HG03558 (cell line): ENCODE measurements at regions not wholly inside any gene's neighbourhood (a gene's known extent, or its start where the extent isn't known, plus 50 kb on each side); places are given as distances from the start of the nearest gene placed in this dataset.

Source experiments
- ATAC-seq: cut with Tn5 transposase; IDR thresholded peaks from one replicate; pipeline ENCODE4 v1.9.1; 2021; ENCODE audit warnings: moderate number of reproducible peaks; ENCODE audit not compliant: unreplicated experiment; ENCODE audit errors: extremely low read depth

DNA sequence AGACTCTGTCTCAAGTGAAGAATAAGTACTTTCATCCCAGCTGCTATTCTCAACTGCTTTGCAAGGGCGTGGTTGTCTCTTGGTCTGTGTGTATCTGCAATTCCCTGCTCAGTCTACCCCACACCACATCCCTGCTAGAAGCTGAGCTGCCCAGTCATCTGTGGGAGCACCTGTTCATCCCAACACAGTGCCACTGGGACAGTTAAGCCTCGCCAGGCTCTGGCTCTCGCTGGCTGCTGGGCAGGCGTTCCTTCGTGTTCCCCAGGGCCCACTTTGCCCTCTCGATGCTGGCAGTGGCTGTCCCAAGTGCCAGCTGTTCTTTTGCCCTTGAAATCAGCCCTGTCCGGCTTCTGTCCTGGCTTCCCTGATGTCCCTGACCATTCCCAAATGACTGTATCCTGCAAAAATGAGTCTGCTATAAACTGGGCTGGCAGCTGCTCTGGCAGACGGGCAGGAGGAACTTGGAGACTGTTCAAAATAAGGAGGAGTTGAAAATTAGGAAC is 91.6 kb upstream of the KLHL25 start:
- no peak for ATAC-seq

DNA sequence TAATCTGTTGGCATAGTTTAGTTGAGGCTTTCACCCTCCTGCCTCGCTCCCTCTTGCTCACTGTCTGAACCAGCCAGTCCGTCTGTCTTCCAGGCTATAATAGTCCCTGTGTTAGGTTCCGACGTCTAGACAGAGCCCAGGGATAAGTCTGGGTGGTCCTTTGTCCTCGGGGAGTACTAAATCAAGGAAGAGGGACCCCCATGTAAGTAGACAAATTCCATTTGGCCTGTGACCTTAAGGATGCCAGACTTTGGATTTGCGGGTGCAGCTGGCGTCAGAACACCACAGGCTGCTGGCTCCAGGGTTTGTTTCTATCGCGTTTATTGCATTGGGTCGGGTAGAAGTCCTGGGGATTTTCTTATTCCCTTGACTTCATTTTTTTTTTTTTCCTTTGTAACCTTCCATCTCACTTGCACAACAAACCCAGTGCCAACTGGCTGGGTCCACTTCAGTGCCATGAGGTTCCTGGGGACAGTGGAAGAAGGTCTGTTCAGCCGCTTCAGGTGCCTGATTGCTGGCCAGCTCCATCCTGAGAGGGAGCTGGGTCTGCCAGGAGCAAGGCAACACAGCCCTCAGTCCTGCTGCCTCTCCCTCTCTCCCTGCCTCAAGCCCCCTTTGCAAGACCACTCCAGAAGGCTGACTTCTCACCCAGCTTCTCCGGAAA is 95.4 kb upstream of the KLHL25 start:
- no peak for ATAC-seq

DNA sequence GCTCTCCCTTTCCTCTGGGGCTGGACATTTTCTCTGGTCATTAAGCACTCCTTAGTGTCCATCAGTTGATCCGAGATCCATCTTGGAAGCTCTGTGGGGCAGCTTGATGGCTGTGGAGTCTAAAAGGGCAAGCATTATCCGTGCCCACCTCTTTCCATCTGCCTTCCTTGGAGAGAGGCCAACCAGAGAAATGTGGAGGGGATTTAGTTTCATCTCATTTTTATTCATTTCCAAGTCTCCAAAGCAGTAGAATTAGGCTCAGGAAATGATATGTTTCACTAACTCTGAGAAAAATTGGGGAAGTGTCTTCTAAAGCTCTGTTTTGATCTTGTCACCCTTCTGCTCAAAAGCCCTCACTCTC is 95.9 kb upstream of the KLHL25 start:
- no peak for ATAC-seq

DNA sequence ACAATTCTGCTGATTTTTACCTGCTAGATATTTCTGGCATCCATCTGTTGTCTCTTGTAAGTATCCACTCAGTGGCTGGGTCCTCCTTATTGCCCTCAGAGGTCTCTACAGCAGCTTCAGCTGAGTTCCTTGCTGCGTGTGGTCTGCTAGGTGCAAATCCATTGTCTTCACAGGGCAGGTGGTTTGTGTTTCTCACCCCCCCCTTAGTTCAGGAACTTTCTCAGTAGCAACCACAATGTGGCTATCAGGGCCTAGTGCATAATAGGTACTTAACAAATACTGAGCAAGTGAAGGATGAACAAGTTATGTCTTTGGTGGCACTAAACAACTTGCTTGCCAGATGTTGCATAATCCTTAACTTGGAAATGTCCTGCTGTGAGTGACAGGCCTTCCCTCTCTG is 96.7 kb upstream of the KLHL25 start:
- no peak for ATAC-seq

DNA sequence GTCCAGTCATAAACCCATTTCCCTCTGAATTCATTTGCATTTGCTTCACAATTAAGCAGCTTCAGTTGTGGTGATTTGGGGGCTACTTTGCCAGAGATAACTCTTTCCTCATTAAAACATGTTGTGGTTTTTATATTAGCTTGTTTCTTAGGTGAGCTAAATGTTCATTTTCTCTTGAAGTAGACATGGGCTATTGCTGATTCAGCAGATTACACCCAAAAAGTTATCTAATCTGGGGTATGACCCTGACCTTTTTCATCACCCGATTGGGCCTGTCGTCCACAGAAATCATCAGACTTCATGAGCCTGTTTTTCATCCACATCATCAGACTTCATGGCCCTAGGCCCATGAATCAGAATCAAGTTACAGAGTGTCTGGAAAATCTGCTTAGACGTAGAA is 97.5 kb upstream of the KLHL25 start:
- ATAC-seq: no peak

DNA sequence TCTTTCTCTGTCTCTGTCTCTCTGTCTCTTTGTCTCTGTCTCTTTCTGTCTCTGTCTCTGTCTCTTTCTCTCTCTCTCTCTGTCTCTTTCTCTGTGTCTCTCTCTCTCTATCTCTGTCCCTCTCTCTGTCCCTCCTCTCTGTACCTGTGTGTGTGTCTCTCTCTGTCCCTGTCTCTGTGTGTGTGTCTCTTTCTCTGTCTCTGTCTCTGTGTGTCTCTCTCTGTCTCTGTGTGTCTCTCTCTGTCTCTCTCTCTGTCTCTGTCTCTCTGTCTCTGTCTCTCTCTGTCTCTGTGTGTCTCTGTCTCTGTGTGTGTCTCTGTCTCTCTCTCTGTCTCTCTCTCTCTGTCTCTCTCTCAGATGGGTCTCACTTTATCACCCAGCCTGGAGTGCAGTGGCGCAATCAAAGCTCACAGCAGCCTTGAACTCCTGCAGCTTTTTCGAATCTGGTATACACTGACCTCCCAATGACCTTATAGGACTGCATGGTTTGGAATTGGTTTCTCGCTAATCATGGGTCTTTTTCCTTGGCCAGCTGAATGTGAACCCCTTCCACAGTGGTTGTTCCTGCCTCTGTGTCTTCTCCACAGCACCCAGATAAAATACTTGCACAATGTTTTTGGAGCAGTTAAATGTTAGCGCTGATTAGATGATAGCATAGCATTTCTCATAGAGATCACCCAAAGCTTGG is 102.6 kb upstream of the KLHL25 start:
- ATAC-seq: no peak

DNA sequence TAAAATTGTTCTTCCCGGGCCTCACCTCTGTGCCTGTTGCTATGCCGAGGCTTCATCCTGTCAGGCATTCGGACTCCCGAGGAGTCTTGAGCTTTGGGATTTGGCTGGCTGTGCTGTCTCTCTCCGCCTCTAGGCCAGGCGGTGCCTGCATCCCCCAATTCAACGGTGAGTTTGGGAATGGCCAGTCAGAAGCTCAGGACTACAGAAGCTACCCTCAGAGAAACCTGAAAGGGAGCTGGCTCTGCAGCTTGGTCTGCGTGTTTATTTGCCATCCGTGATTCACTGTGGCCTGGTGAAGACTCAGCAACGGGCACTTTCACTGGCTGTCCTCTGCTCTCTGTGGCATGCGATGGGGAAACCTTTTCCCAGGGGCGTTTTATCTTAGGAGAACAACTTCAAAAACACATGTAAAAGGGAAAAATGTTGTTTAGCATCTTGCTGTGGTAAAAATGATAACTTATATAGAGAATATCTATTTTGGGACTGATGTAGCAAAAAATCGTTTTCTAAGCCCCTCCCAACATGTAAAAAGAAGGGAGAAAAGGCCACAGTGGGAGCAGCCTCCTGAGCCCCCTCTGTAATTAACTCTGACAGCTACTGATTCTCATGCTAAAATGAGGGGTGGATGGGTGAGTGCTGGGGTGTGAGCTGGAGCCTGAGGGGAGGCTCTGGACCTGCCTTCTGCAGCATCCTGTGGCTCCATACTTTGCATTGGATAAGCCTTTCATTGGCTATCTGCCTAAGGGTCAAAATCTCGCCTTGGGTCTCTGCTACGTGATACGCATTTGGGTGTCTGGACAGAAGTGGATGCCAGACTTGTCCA is 103.4 kb upstream of the KLHL25 start:
- ATAC-seq: no peak

DNA sequence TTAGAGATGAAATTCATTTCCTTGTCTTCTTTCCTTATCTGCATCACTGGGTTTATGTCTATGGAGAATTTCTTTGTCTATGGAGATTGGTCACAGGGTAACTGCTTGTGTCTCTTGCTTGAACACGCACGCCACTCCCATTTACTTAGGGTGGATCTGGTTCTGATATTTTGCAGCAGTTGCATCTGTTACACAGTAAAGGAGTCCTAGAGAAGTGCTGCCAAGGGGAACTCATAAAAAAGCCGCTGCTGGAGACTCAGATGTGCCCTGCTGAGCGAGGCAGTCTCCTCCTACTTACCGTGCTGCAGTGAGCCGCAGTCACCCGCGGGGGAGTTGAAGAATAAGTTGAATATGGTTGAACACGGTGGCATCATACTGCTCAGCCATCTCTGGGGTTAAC is 105.2 kb upstream of the KLHL25 start:
- ATAC-seq: no peak

DNA sequence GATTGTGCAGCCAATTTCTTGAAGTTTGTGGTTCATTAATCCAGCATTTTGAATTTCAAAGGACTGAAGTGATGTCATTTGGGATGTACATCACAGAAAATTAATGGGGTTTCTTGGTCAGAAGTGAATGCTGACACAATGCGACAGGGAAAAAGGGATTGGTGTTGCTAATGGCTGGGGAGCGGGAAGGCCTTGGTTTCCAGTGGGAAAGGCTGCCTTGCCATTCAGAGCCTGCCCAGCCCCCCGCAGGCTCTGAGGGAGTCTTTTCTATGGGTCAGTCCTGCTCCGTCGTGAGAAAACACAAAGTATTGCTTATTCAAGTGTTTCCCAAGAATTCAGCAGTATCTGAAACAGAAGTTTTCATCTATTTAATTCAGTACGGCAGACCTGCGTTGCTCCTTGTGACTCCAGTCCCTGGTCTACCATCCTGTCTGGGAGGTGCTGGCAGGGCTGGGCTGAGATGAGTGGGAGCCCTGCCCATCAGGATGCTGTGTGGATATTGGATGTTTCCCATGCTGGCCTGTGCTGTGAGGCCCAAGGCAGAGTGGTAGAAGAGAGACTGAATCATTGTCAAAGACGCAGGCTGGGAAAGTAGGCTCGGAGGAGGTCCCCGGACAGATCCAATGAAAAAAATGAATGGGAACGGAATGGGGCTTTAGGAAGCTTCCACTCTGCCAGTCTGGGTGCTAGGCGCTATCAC is 111.2 kb upstream of the KLHL25 start:
- no peak for ATAC-seq

DNA sequence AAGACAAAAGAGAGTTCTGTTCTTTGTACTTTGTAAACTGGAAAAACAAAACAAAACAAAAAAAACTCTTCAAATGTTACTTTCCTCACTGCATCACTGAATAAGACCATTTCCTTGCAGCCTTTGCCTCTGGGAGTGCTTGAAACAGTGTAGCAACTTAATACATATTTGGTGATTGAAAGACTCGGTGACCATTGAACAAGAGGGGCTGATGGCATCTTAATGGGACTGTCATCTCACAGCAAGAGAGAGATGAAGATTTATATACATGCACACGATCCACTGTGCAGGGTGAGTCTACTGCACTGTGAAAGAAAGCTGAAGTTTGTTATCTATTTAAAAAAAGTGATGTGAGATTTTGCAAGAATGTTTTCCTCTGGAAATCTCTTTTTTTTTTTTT is 111.9 kb upstream of the KLHL25 start:
- ATAC-seq: no peak

DNA sequence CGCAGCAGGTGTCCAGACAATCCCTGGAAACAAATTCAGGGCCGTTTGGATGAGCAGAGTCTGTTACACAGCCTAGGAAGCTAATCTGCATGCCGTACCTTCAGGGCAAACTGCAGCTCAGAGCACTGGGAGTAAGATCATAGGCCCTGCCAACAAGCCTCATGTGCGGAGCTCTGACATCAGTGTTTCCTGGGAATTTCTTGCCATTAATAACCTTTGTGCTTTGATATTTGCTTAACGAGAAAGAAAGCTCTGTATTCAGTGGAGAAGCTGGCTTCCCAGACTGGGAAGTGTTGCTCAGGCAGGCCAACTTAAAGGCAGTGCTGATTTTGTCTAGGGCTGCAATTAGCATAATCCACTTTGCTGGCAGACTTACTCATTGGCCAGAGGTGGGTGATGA is 116.1 kb upstream of the KLHL25 start:
- ATAC-seq: no peak

DNA sequence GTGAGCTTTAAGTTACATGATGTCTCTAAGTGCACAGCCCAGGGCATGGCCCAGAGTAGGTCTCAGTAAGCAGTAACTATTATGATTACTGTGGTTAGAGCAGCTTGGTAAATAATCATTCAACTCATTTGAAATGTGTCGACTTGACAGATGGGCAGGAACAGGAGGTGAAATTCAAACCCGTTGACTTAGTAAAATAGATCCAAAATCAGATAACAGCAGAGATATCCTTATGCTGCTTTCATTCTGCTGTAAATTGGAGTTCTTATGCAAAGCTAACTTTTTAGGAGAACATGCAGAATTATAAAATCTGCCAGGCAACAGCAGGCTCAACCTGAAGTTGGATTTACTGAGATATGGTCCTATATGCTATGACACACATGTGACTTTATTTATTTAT is 118.7 kb upstream of the KLHL25 start:
- ATAC-seq: no peak

DNA sequence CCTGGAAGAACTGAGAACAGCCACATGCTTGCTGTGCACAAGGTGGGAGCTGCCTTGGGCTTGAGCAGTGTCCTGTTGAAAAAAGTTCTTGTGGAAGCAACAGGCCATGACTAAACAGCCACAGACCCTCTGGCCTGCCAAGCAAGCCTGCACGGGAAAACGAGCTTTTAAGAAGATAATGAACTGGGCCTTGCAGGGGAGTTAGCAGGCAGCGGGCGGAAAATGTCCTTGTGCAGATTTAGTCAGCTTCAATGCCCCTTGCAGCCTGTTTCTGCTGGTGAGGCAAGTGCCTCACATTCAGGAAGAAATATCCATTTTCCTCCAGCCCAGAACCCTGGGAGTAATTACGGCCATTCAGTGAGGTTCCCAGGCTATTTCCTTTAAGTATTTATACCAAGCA is 126.2 kb upstream of the KLHL25 start:
- ATAC-seq: no peak

DNA sequence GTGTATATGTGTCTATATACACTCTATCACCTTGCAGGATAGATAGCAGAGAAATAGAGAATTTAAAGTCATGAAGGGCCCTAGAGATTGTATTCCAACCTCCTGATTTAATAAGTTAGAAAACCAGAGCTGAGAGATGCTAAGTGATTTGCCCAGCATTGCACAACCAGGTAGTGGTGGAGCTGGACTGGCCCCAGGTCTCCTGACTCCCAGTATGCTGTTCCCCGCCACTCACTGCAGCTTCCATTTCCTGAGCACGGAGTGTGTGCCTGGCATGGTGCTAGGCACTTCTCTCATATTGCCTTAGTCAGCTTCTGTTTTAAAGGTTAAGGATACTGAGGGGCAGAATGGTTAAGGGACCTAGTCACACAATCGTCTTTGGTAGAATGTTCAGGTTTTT is 129.4 kb upstream of the KLHL25 start:
- no peak for ATAC-seq

DNA sequence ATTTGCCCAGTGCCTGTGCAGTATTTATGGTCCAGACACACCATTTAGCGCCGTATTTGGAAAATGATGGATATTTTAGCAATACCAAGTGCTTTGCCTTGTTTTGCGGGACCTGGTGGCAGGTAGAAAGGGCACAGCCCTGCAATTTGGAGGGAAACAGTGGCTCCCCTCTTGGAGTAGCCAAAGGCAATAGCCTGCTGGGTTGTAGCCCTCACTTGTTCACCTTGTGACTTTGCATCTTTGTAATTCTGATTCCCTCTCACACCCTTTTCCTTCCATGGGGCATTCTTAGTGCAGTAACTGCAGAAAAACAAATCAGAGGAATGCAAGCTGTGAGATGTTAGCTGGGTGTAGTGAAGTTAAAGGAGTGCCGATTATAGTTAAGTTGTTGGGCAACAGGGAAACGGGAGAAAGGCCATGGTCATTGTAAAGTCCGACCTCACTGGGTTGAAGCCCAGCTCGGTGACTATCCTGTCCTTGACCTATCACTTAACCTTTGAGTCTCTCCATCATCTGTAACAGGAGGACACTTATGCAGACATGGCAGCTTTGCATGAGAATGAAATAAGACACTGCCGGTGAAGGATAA is 131.0 kb upstream of the KLHL25 start:
- ATAC-seq: no peak

DNA sequence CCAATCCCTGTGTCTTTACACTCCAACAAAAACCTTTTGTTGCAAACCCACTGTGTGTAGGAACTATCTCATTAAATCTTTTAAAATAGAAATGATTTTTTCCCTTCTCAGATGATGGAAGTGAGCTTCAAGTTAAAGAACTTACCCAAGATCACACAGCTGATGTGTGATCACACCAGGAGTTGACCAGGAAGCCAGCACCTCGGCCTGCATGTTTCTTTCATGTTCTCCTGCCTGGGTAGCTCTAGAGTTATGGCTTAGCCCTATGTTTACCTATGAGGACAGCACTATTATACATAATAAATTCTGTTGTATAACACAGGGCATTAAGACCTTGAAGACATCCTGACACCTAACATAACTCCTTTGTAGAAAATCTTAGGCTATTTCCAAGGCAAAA is 132.1 kb upstream of the KLHL25 start:
- ATAC-seq: no peak

DNA sequence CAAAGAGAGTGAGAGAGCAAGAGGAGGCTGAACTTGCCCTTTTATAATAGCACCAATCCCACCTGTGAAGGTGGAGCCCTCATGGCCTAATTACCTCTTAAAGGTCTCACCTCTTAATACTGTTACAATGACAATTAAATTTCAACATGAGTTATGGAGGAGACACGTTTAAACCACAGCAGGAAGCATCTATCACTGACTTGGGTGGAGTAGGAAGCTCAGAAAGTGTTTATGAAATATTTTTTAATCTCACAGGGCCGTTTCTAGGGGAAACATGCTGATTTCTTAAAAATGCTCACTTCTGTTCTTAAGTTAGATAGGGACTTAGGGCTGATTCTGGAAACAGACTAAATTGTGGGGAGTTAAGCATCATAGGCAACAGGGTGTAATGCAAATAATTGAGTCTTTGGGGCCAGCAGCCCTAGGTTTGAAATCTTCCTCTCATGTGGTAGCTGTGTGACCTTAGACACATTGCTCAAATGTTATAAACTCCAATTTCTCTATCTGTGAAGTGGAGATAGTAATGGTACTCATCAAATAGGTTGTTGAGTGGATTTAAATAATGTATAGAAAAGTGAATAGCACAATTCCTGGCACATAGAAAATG is 133.3 kb upstream of the KLHL25 start:
- ATAC-seq: no peak

DNA sequence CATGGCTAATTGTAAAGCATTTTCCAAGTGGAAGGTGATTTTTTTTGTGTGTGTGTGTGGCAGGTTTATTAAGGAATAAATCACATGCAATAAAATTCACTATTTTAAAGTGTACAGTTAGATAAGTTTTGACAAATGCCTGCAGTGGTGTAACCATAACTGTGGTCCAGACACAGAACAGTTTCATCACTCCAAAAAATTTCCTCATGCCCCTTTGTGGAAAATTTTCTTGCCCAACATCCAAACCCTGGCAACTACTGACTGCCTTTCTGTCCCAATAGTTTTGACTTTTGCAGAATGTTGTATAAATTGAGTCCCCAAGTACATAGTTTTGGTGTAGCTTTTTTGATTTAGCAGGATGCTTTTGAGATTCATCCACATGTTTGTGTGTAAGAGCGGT is 135.1 kb upstream of the KLHL25 start:
- no peak for ATAC-seq

DNA sequence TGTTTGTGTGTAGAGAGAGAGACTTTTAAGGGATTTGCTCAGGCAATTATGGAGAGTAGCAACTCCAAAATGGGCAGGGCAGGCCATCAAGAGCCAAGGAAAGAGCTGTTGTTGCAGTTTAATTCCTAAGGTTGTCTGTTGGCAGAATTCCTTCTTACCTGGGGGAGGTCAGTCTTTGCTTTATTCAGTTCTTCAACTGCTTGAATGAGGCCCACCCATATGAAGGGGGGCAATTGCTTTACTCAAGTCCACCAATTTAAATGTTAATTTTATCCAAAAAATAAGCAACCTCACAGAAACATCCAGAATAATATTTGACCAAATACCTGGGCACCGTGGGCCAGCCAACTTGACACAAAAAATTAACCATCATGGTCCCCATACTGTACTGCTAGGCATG is 137.7 kb upstream of the KLHL25 start:
- ATAC-seq: no peak

DNA sequence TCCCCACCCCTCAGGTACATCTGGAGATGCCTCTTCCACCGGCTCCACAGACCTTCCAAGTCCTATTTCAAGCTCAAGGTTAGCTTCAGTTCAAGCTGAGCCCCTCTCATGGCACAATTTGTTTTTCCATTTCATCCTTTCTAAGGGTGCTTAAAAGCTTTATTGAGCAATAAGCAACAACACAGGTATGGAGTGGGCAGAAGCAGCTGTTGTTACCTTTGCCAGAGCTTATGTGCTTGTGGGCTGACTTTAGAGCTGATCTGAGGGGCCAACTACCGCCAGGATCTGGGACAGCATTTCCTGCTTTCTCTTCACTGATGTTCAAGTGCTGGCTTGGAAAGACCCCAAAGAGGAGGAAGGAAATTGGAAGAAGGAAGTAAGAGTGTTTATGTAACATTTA is 140.0 kb upstream of the KLHL25 start:
- ATAC-seq: no peak
